GM21576 (cell line): ENCODE measurements at regions not wholly inside any gene's neighbourhood (a gene's known extent, or its start where the extent isn't known, plus 50 kb on each side); places are given as distances from the start of the nearest gene placed in this dataset.
"Not testable (repeated sequence)": the region's sequence is repeated elsewhere in the genome, so short reads cannot be mapped to it uniquely, and the experiment has no call there.

Source experiments
- ATAC-seq: cut with Tn5 transposase; IDR thresholded peaks from one replicate; pipeline ENCODE4 v1.9.1; 2021; ENCODE audit warnings: mild to moderate bottlenecking, moderate library complexity; ENCODE audit not compliant: unreplicated experiment

DNA sequence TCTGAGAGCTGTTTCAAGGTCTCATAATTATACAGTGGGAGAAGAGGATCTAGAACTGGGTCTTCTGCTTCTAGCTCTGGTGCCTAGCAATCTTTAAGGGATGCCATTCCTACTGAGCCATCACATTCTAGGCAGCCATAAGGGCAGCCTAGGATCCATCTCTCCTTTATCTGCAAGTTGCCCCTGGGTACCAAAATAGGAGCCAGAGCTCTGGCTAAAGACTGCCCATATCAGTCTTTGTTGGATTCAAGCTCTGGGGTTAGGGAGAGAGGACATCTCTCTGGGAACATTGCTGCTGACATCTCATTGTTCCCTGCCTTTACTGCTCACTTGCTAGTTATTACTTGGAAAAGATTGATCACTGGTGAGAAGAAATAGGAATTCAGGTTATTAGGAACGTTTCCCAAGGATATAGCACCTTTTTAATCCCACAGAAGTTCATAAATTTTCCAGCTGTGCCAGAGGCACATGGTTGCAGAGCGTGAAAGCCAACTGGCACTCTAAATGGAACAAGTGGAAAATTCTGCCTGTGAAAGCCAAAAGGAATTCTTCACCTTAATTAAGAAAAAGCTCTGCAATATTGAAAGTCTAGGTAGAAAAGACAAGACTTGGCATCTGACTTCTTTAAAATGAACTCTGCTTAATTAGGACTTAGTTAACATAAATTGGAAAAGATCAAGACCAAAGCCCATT, 102.2 kb downstream of the CDC42EP3 start:
- ATAC-seq: no peak

DNA sequence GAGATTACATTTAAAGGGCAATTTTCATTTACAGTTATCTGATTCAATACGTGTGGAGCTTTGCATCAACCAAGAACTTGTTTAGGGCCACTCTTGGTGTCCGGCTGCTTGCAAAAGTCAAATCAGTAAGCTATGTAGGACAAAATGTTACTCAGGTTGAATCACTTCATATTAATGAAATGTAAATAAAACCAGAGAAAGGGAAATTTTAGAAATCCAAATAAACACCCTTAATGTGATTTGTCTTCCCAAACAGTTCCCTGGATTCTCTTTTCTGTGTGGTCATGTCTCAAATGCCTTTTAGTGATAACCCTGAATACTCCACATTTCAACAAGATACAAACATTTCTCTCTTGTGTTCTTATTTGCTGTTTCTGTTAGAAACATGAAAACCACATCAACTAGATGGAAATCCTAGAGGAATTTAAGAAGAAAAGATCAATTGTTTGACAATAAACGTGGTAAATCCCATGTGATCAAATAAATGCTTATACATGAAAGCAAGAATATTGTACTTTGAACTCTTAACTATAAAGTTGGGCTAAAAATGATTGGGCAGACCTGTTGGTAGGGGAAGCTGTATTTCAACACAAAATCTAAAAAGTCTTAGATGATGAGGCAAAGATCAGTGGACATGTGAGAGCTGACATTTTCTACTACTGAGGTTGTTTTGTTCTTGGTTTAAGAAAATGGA, 101.3 kb downstream of the CDC42EP3 start:
- ATAC-seq: no peak

- ATAC-seq: peak; percentile 84
Observed at GRCh38 chr2:37570773-37571586, 100.5 kb downstream of the CDC42EP3 start.

DNA sequence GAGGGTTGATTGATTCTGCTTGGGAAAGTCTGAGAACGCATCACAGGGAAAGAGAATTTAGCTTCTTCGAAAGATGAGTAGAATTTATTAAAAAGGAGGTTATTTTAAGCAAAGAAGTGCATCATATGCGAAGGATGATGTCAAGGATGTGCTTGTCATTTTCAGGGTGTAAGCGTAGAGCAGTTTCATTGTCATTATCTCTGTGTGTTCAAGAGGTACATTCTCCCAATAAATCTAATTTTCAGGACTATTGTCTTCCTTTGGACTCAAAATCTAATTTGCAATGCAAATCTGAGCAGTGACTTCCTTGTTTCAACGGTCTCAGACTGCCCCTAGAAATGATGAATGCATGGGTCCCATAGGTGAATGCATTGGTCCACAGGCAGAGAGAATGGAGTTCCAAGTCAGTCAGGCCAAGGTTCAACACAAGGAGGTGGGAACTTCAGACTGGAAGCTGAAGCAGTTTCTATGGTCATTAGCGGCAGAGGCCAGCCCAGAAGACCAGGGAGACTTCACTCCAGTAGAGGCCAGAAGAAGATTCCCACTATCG, 99.8 kb downstream of the CDC42EP3 start:
- ATAC-seq: no peak

DNA sequence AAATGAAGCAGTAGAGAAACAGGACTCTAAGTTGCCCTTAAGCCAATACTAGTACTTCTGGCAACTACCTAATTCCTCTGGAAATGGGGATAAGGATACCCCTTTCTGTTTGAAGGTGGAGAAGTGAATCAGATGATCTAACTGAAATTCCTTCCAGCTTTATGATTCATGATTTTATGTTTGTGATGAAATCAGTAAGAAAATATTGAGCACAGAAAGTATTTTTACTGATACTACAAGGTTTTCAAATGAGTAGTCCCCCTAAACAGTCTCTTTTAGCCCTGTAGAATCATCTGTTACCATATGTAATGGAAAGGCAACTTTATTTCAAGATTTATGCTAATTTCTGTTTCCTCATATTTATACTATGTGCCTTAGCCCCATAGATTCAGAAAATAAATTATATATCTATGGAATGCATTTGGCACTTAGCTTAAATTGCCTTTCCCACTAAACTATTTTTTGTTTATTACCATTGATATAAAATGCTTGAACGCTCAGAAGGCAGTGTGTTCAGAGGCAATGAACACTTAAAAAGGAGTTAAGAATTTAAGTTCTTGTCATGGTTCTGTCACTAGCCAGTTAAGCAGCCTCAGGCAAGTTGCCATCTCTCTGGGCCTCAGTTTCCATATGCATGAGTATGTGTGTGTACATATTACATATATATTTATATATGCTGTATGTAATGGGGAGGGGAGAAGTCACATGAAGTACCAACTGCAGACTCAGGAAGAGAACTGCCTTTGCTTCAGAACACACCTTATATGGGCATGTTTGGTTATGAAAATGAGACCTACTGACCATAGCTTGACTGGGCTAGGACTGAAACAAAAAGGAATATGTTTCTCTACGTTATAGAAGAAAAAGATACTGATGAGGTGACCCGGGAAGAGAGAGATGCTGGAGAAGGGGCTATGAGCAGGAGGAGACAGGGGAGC, 97.7 kb downstream of the CDC42EP3 start:
- peak; percentile 55 for ATAC-seq

DNA sequence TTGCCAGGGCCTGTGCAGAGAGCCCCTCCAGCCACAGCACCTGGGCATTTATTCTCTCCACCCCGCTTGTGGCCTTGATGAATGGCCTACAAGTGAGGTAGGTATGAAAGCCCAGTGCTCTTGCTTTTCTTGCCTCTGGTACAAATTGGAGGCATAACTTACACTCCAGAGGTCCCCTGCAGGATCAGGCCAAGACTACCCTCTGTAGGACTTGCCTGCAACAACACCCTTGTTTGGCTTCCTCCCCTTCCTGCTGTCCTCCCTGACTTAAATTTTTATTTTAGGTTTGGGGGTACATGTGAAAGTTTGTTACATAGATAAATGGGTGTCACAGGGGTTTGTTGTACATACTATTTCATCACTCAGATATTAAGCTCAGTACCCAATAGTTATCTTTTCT, 95.7 kb downstream of the CDC42EP3 start:
- no peak for ATAC-seq

- ATAC-seq: not testable (repeated sequence)
Observed at GRCh38 chr2:37576194-37576593, 95.2 kb downstream of the CDC42EP3 start.

- no peak for ATAC-seq
Observed at GRCh38 chr2:37576831-37577230, 94.6 kb downstream of the CDC42EP3 start.

DNA sequence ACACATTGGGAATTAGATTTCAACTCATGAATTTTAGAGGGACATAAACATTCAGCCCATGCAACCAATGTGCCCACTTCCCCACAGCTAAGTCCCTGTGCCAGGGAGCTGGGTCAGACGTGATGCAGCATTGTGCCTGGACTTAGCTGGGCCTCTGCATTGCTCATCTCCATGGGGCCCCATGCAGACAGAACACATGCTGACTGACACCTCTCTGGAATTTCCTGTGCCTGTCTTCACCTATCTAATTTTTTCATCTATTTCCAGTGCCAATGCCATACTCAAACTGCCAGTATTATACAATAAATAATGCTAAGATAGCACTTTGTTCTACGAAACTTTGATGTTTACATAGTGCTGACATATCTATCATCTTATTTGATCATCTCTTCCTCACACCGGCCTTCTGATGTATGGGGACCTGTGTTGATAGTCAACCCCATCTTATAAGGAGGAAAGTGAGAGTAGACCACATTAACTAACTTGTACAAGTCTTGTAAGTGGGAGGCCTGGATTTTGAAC, 92.2 kb downstream of the CDC42EP3 start:
- ATAC-seq: no peak

GRCh38 chr2:37579949-37580348, 91.5 kb downstream of the CDC42EP3 start:
- ATAC-seq: not testable (repeated sequence)

- ATAC-seq: no peak
Observed at GRCh38 chr2:37581433-37581832, 90.0 kb downstream of the CDC42EP3 start.

GRCh38 chr2:37582481-37583220, 88.8 kb downstream of the CDC42EP3 start:
- no peak for ATAC-seq

DNA sequence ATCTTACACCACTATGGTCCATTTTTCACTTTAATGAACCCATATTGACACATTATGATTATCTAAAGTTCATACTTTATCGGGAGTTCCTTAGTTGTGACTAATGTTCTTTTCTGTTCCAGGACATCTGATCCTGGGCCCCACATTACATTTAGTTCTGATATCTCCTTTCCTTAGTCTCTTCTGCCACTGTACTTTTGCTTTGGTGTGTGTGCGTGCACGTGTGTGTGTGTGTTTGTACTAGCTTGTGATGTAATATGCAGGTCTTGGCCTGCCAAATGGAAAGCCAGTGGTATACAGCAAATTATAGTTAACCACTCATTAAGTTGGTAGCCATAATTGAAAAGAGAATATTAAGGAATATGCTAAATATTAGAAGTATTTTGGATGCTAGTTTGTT, 88.0 kb downstream of the CDC42EP3 start:
- ATAC-seq: no peak

- ATAC-seq: no peak
Observed at GRCh38 chr2:37583867-37584266, 87.6 kb downstream of the CDC42EP3 start.

DNA sequence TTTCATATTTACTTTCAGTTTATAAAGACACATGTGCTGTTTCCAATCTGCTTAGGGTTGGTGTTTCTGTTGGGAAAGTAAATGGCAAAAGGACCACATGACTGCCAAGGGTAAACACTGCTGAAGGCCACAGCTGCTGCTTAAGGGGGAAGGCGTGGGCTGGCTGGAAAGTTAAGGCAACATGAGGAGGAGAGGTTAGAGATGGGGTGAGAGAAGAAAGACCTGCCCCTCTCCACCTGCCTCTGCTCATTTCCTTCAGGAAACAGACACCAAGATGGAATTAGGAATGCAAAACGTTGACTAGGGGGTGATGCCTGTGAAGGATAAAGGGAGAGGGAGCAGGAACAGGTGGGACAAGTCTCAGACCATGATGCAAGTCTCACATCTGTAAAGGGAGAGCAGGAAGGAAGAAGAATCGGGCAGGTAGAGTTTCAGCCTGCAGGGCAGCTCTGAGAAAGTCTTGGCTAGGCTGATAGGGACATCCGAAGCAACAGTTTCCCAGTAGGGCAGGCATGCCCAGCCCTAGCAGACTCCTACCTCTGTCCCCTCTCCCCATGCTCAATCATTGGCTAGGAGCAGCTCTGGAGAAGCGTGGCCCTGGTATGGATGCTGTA, 86.0 kb downstream of the CDC42EP3 start:
- ATAC-seq: peak; percentile 43

DNA sequence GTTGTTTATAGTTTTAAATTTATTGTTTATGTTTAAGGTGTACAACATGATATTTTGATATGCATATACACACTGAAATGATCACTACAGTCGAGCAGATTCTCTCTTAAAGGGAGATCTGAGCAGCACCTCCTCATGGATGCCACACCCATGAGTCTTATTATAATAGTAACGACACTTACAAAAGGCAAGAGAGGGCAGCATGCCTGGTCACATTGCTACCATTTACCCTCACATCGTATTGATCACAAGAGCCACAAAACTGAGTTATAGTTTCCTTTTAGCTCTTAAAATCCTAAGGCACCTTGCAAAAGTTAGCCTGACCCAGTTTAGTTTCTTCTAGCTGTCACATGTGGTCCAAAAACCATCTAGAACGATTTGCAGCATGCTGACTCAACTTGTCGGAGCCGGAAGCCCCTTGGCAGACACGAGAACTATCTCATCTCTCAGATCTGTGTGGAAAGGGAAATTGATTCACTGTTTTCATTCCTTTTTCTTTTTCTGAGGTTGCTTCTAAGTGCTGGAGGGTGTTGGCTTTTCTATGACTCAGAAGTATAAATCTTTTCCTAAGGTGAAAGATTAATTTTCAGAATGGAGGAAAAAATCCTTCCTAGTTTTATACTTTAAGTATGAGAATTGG, 85.3 kb downstream of the CDC42EP3 start:
- peak; percentile 40 for ATAC-seq

GRCh38 chr2:37586663-37587317, 84.7 kb downstream of the CDC42EP3 start:
- no peak for ATAC-seq

- no peak for ATAC-seq
Observed at GRCh38 chr2:37587817-37588216, 83.6 kb downstream of the CDC42EP3 start.
